ENCODE measurements at regions not wholly inside any gene's neighbourhood (a gene's known extent, or its start where the extent isn't known, plus 50 kb on each side); places are given as distances from the start of the nearest gene placed in this dataset.

DNA sequence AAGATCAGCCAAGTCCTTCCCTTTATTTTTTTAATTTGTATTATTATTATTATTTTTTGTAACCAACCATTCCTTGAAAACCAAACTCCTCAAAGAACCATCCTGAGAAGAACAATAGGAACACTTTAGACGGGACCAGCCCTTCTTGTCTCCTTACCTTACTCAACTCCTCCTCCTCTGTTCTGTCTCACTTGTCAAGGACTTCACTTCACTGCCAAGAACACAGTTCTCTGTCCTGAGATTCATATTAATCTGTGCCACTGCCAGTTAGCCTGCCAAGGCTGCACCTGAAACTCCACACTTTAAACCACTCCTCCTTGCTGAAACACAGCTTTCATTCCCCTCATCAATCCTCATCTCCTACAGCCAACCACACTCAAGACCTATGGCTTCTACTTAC, 73.8 kb upstream of the ATP1A1 start:
- DNase-seq, result no peak

DNA sequence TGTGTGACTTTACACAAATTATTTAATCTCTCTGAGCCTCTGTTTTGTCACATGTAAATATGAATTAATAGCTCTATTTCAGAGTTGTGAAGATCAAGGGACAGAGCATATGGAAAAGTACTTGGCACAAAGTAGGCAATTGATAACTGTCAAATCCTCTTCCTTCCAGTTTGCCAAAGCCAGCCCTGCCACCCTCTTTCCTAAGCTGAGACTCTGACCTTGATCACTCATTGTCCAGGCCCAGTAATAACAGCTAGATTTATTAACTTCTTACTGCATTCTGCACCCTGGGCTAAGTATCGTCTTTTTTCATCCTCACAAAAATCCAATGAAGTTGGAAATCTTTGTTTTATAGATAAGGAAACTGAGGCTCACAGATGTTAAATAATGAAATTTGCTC, 70.8 kb upstream of the ATP1A1 start:
- no peak for DNase-seq

DNA sequence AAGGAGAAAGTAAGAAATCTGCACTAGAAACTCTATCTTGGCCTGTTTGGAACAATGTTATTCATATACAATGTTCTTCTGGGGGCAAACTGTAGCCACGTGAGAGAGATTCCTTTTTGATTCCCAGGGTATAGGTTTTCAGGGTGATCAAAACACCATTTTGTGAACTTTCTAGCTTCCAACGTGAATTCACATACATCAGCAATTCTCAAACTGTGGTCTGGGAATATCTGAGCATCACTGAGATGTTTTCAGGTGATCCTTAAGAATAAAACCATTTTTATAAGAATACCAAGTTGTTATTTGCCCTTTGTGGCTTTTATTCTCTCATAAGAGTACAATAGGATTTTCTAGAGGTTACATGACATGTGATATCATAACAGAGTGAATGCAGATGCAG, 66.9 kb upstream of the ATP1A1 start:
- DNase-seq, result no peak

DNA sequence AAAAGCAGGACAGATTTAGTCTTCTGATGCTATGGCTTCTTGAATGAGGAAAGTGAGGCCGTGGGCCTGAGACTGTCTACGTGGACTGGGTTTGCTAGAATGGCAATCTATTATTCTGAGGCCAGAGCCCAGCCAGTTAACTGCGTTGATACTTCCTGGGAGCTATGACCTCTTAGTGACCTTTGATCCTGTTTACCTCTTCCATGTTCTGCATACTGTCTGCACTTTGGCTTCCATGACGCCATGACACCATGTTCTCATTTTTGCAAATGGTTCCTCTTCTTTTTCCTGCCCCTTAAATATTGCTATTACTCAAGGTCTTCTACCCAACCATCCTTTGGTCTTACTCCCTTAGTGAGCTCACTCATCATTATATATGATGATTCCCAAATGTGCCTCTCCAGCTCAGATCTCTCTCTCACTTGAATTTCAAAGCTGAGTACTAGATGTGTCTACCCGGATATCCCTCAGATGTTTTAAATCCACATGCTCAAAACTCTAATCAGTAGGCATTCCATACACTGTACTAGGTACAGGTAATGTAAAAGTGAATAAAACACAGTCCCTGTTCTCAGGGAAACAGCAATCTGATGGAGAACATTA, 66.1 kb upstream of the ATP1A1 start:
- DNase-seq, result no peak

DNA sequence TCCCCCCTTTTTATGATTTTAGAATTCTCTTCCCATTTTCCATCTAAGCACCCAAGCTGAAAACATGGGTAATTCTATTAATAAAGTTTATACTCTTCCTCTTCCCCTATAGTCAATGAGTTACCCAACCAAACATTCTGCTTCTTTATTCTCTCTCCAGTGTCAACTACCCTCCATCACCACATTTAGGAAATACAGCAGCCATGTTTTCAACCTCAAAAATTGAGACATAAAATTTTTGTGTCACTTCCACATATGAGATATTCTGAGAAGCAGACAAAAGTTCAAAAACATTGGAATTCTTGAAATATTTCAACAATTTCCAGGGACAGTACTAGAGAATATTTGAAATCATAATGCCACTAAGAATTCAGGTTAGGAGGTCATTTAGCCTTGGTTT, 64.8 kb upstream of the ATP1A1 start:
- no peak for DNase-seq

DNA sequence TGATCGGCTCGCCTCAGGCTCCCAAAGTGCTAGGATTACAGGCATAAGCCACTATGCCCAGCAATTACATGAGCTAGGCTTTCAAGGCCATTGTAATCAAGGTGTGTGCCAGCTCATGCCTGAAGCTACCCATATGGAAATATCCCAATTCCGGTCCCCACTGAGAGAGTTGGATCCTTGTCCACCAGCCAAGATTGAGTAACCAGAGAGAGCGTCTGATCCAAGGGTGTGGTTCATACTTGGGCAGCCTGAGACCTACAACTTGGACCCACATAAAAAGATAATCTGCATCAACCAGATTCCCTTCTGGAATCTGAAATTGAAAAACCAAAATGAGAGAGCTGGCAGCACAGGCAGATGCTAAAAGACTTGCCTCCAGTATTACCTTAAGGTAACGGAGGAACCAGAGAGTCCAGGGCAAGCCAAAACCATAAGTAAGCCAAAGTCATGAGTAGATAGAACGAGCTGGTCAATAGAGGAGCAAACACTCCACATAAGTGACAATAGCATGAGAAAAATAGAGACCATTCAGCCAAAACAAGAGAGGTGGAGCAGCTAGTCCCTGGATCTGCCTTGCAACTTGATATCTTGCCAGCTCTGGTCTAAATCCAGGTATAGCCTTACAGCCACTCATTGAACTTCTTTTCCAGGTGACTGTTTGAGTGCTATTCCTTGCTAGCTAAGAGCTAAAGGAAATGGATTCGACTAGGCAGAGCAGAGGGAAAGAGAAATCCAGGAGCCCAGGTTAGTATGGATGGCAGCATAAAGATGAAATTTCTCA, 63.8 kb upstream of the ATP1A1 start:
- no peak for DNase-seq

DNA sequence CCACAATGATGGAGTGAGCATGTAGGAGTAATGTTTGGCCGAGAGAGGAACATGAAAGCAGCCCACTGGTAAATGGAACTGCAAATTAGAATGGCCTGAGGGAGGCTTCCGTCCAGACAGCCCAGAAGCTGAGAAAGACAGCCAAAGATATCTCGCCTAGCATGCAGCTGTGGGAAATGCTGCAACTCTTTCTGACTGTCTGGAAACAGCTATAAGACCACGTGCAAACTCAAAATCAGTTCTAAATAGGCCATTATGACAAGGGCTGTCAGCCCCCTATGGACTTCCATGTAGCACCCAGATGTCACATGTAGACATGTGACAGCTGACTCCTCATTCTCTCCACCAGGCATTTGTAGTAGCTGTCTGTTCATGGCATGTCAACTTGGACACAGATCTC, 62.9 kb upstream of the ATP1A1 start:
- DNase-seq, result no peak

DNA sequence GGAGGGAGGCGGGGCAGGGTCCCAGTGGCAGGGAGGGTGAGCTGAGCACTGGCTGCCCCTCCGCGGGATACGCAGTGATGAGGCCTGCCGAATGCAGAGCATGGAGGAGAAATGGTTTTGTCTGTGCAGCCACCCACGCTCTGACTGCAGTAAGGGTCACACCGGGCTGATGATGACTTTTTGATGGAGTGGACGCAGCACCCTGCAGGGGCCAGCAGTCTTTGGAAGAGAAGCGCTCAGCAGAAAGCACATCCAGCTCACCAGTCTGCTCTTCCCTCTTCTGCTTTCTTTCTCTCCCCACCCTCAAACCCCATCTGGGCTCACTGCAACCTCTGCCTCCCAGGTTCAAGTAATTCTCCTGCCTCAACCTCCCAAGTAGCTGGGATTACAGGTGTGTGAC, 61.9 kb upstream of the ATP1A1 start:
- no peak for DNase-seq

DNA sequence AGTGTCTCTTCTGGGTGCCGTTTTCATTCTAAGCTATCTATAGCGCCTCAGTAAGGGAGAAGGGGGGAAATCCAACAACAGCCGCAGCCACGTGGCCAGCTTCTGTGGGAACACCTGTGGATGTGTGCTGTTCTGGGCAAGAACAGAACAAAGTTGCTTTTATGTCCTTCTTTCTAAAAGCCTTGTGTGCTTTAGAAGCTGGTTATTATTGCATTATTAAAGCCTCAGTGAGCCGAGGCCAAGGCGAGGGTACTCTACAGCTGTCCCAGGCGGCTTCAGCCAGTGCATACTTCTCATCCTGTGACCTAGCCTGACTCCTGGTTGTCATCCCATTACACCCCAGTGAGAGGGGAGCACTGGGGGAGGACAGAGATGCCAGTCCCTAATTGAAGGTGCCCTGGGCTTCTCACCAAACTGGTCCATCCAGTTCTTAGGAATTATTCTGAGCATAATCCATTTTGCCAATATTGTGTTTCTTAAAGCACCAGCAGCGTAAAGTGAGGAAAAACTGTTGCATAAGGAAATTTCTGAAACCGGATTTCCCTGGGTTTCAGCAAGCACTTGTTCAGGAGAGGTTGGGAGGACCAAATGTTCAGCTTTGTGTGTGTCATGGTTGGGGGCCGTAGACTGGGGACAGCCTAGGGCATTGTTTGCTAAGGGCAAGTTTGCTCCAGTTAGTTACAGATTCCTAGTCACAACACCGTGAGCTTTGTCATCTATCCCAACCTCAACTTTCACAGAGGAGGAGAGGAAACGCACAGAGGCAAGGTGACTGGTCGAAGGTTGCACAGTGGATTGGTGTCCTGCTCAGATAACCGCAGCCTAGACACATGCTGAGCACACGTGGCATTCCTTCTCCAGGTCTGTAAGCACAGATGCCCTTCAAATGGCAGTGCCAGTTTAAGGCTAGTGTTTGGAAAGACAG, 61.0 kb upstream of the ATP1A1 start:
- DNase-seq, result no peak

DNA sequence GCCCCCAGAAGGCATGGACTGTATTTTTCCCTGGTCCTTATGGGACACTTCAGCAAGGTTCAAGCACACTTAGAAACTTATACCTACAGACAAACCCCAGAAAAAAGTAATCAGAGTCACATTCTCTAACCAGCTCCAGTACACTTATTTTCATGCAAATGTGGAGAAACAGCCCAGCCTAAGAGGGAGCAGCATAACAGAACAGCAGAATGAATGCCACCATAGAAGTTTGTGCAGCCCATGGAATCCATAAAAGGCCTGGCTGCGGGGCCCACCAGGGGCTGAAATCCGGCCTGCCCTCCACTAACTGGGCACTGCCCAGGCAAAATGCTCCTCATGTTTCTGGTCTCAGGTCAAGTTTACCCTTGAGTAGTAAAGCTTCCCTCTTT, 60.4 kb upstream of the ATP1A1 start:
- no peak for DNase-seq

DNA sequence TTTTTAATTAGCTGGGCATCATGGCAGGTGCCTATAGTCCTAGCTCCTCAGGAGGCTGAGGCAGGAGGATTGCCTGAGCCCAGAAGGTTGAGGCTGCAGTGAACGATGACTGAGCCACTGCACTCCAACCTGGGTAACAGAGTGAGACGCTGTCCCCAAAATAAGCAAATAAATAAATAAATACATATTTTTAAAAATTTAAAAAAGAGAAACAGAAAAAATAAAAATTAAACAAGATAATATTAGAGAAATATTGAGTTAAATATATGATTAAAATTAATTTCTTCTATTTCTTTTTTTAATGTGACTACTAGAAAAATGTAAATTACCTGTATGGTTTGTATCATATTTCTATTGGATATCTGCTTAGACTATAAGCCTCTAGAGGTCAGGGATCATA, 59.3 kb upstream of the ATP1A1 start:
- DNase-seq, result no peak

DNA sequence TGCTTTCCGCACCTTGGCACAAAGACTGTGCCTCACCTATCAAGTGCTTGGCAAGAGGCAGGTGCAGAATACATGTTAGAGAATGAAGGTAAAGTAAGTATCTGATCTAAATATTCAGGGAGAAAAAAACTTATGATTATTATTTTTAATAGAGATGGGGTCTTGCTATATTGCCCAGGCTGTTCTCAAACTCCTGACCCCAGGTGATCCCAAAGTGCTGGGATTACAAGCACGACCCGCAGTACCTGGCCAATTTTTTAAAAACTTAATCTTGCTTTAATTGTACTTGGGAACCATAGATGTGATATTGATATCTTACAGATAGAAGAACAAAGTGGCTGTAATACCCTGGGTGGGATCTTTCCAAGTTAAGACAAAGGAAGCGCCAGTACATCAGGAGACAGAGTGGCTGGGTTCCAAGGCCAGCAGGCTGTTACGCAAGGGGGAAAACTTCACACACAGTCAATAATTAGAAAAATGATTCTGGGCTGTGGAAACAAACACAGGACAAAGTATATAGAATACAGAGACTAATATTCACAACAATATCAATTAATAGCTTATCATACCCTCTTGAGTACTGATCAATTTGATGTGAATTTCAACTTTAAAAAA, 58.6 kb upstream of the ATP1A1 start:
- DNase-seq, result no peak

DNA sequence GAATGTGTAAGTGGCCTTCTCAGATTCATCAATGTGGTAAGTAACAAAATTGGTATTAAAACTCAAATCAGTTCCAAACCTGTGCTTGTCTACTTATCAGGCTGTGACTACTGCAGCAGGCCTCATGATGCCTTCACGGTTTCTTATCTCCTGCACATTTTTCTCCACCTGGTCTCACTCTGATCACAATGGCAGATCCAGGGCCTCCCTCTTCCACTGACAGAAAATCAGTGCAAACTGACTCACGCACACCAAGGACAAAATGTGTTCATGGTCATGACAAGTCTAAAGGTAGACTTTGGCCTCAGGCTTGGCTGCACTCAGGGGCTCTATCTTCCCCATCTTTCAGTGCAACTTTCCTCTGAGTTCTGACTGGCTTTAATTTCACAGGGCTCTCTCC, 56.7 kb upstream of the ATP1A1 start:
- no peak for DNase-seq

DNA sequence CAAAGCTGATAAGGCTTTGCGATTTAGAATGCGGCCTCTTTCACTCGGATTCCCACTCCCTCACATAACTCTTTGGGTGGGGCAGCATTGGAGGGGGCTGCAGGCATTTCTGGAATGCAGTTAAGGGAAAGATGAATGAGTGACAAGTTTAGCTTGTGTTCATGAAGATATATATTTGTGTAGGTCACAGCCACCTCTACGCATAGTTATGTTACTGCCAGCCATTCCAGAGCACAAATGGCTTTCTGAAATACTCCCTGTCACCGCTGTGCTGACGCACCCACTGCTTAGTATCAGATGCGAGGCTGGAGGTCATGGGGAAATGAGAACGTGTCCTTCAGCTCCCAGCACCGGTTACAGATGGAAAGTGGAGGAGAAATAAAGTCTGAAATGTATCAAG, 54.1 kb upstream of the ATP1A1 start:
- no peak for DNase-seq

DNA sequence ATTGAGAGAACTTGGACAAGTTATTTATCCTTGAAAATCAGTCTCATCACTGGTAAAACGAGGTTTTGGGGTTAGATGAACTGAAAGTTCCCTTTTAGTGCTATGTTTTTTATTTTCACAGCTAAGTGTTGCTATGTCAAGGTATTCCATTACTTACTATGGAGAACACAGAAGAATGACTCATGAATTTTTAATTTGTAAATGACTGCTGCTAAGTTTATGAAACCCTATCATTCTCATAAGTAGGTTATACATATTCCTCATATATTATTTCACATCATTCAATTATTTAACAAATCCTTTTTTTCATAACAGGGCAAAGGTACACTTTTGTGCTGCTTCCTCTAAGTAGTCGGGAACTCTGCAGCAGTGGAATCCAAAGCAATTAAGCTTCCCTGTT, 52.2 kb upstream of the ATP1A1 start:
- no peak for DNase-seq

DNA sequence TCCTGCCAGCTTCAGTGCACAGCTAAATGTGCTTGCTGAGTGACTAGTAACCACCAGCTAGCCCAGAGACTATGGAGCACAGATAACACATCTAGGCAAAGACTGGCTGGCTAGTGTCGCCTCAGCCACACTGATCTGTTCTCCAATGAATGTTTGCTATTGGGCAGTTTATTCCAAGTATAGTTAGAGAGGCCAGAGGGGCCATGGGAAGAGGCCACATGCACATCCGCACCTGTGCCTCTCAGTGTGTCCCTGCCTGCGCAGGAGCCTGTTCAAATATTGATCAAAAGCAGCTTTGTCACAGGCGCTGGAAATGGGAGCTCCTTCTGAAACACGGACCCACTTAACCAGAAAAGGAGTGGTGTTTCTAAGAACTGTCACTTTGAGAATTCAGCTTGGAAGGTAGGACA, 51.3 kb upstream of the ATP1A1 start:
- DNase-seq, result peak; percentile 21

DNA sequence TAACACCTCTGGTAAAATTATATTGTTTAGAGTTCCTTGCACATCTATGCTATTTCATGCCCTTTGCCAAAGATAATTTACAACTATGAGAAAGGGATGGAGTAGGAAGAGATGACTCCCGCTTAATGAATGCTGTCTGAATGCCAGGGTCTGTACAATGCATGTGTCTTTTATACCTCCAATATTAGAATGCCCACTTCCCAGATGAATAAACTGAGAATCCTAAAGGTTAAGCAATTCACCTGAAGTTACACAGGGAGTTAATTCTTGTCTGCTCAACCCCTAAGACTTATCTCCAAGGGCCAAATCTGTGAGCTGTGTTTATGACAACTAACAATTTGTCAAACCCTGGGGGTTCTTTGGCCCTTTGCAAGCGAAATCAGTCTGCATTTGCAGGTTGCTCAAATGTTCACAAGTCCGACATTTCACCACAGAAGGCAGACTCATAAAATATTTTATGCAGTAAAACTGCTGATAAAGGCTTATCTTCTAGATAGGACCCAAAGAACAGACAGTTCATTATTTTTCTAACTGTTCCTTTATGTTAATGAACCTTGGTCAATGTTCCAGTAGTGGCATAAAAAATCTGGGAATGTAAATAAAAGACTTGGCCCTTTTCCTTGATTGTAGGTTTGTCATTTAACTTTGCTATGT, 50.2 kb upstream of the ATP1A1 start:
- DNase-seq, result no peak
